GM03348 (cell line): ENCODE measurements at regions not wholly inside any gene's neighbourhood (a gene's known extent, or its start where the extent isn't known, plus 50 kb on each side); places are given as distances from the start of the nearest gene placed in this dataset.
A peak's percentile ranks its signal among the peaks of the same experiment; 100 is the strongest.
"Not testable (repeated sequence)": the region's sequence is repeated elsewhere in the genome, so short reads cannot be mapped to it uniquely, and the experiment has no call there.

ENCODE experiments used
- DNase-seq: peaks from one replicate; pipeline ENCODE4 v3.0.0; 2012; ENCODE audit warnings: low spot score

GRCh38 chr7:148514236-148514635, 76.3 kb upstream of the C7orf33 start:
- DNase-seq, result no peak

GRCh38 chr7:148515237-148515636, 75.3 kb upstream of the C7orf33 start:
- DNase-seq, result no peak

- no peak for DNase-seq
These were observed 74.6 kb upstream of the C7orf33 start for GRCh38 chr7:148515728-148516695.

GRCh38 chr7:148519386-148519785, 71.2 kb upstream of the C7orf33 start:
- not testable (repeated sequence) for DNase-seq

DNA sequence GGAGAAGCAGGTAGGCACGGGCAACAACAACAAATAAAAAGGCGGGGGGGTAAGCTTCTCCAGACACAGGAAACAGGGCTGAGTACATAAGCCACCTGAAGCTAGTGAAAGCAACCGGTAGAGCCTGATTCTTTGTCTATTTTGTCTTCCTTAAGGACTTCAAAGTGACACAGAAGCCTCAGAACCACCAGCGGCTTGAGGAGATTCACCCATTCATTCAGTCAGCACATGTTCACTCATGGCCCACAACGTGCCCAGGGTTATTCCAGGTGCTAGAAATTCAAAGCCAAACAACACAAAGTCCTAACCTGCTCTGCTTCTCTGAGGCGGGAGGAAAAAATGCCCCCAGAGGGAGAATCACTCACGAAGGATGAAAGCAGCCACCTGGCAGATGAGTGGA, 69.3 kb upstream of the C7orf33 start:
- DNase-seq, result no peak

- no peak for DNase-seq
These were observed 67.0 kb upstream of the C7orf33 start for GRCh38 chr7:148523550-148523949.

- DNase-seq, result no peak
These were observed 65.9 kb upstream of the C7orf33 start for GRCh38 chr7:148524479-148525224.

DNA sequence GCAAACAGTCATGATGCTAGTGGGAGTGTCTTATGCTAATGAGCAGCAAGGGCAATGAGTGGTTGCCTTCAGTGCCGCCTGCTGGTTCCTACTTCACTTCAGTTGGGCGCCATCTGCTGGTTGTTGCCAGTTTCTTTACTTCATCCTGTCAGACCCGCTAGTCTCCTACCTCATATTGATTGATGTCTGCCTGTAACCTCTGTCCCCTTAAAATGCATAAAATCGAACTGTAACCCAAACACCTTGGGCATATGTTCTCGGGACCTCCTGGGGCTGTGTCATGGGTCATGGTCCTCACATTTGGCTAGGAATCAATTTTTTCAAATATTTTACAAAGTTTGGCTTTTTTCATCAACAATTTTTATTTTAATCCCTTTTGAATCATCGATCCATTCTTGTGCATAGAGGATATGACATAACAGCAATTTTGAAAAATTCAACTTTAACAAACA, 62.8 kb upstream of the C7orf33 start:
- peak; percentile 67 for DNase-seq

DNA sequence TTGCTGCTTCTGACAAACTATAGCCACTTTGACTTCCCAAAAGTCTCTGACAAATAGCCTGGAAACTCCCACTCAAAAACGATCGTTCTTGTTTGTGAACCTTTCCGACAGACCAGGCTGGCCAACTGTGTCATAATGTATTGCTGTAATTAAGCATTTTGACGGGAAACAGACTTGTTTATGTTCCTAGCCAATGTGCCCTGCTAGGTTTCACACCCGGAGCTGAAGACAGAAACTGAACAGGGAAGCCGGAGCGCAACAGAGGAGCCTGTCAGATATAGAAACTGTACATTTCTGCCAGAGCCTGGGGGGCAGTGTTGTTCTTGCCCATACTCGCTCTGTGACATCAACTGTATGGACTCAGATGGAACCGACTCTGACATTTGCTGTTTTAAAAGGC, 55.3 kb upstream of the C7orf33 start:
- no peak for DNase-seq

GRCh38 chr7:148537435-148537834, 53.1 kb upstream of the C7orf33 start:
- DNase-seq, result no peak

- DNase-seq, result peak; percentile 81
These were observed 50.4 kb upstream of the C7orf33 start for GRCh38 chr7:148540041-148540738.
